Peyer's patch (tissue), 4 donors: ENCODE measurements at regions not wholly inside any gene's neighbourhood (a gene's known extent, or its start where the extent isn't known, plus 50 kb on each side); places are given as distances from the start of the nearest gene placed in this dataset.

Source experiments
- DNase-seq, 3 donors: peaks; one replicate each; pipeline ENCODE4 v3.0.0-alpha.2; 2017 to 2019
- H3K27ac ChIP-seq, 4 donors: fragments of 200-600 bp; sonication (generic); one replicate each; pipeline ENCODE4 v1.5.1; 2016 to 2019
- H3K27me3 ChIP-seq, 2 donors: fragments of 200-600 bp; sonication (generic); one replicate each; pipeline ENCODE4 v1.5.1; 2019
- H3K36me3 ChIP-seq, 3 donors: fragments of 200-600 bp; sonication (generic); one replicate each; pipeline ENCODE4 v1.5.1; 2016 to 2019
- H3K4me1 ChIP-seq, 4 donors: fragments of 200-600 bp; sonication (generic); one replicate each; pipeline ENCODE4 v1.5.1; 2016 to 2019
- H3K4me3 ChIP-seq, 4 donors: fragments of 200-600 bp; sonication (generic); 1 replicate in 3 of 4; 2 replicates in 1 of 4; pipeline ENCODE4 v1.5.1; 2016 to 2019; ENCODE audit warnings: mild to moderate bottlenecking in 1 of 4
- H3K9me3 ChIP-seq, 4 donors: fragments of 200-600 bp; sonication (generic); one replicate each; pipeline ENCODE4 v1.5.1; 2016 to 2019; ENCODE audit warnings: mild to moderate bottlenecking in 1 of 4
- POLR2A ChIP-seq, 2 donors: fragments of 450-650 bp; IDR thresholded peaks; one replicate each; pipeline ENCODE4 v1.5.1; 2017; ENCODE audit warnings: antibody characterized with exemption in 2 of 2, mild to moderate bottlenecking in 2 of 2, moderate library complexity in 2 of 2
- TF ChIP-seq, protein P1 (sequence below), 6 experiments: fragments of 450-650 bp in 4 of 6; fragments of 200-600 bp in 2 of 6; sonication (generic) in 1 of 6; IDR thresholded peaks; one replicate each; pipeline ENCODE4 v1.5.1; 2017 to 2019; ENCODE audit warnings: antibody characterized with exemption in 6 of 6, mild to moderate bottlenecking in 3 of 6, moderate library complexity in 1 of 6

DNA sequence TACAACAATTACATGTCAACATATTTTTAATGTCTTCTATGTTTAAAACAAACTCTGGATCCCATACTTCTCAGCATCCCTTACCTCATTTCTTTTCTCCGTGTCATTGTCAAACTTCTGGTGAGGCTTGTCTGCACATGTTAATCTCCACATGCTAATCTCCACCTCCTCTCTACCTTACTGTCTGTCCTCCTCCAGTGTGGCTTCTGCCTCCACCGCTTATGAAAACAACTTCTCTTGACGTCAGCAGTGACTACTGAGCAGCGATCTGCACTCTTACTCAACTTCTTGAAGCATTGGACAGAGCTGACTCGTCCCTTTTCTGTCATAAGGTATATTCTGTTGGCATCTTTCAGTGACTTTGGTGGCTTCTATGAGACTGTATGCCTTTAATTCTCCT, 338.2 kb upstream of the THRB start:
- H3K4me3 ChIP-seq, result no peak overlapping the region
- DNase-seq, result no peak
- TF ChIP-seq, protein P1, sequence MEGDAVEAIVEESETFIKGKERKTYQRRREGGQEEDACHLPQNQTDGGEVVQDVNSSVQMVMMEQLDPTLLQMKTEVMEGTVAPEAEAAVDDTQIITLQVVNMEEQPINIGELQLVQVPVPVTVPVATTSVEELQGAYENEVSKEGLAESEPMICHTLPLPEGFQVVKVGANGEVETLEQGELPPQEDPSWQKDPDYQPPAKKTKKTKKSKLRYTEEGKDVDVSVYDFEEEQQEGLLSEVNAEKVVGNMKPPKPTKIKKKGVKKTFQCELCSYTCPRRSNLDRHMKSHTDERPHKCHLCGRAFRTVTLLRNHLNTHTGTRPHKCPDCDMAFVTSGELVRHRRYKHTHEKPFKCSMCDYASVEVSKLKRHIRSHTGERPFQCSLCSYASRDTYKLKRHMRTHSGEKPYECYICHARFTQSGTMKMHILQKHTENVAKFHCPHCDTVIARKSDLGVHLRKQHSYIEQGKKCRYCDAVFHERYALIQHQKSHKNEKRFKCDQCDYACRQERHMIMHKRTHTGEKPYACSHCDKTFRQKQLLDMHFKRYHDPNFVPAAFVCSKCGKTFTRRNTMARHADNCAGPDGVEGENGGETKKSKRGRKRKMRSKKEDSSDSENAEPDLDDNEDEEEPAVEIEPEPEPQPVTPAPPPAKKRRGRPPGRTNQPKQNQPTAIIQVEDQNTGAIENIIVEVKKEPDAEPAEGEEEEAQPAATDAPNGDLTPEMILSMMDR (IDR thresholded peaks at IDR 0.05), result no peak
- no peak for TF ChIP-seq POLR2A (IDR thresholded peaks at IDR 0.05)

DNA sequence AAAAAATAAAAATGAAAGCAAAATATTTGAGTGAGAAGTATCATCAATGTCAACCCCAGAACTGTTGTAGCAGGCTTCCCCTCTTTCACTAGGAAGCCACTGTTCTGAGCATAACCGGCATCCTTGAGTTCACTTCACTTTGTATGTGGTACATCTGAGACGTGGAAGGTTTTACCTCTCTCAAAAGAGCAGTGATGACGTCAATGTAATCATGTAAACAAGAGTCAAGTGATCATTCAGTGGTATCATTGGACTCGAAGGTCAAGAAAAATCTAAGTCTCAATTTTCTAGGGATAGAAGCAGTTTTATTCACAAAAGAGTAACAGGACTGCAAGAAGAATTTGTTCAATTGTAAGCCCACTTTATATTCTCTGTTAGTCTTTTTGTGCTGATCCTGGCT, 339.8 kb upstream of the THRB start:
- no peak for TF ChIP-seq POLR2A (IDR thresholded peaks at IDR 0.05)
- TF ChIP-seq, protein P1 (IDR thresholded peaks at IDR 0.05), result no peak
- Histone ChIP-seq H3K4me3 (no peak overlapping the region), H3K36me3 (no peaks in the 10 kb centered on the region), H3K27ac (no peak overlapping the region), H3K4me1 (peaks cover 0 to 6% (median 0%) of the 10 kb centered on the region in 4 donors), H3K27me3 (peaks cover 0 to 5% of the 10 kb centered on the region in 2 donors), H3K9me3 (no peaks in the 10 kb centered on the region)
- DNase-seq, result no peak

More for the DNA sequence above, 338.2 kb upstream of the THRB start:
- Histone ChIP-seq H3K36me3 (no peaks in the 10 kb centered on the region), H3K4me1 (peaks cover 0 to 13% (median 0%) of the 10 kb centered on the region in 4 donors), H3K27ac (no peak overlapping the region), H3K27me3 (peaks cover 0 to 7% of the 10 kb centered on the region in 2 donors), H3K9me3 (no peaks in the 10 kb centered on the region)

DNA sequence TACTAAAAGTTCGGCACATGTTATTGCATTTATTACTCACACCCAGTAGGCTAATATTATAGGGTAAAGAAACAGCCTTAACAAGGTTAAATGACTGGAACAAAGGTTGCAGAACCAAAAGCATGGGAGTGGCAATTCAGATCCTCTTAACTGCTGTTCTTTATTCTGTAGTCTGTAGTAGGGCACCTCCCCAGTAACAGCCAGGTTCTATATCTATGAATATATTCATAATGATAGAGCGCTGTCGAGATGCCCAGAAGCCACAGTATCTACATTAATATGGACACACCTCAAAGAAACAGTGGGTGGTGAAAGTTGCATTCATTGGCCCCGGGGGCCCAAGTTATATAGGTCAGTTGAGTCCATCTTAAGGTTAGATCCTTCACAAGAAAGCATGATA, 340.9 kb upstream of the THRB start:
- no peak for DNase-seq
- no peaks in the 10 kb centered on the region for H3K9me3 ChIP-seq
- no peak for TF ChIP-seq POLR2A (IDR thresholded peaks at IDR 0.05)
- TF ChIP-seq, protein P1 (IDR thresholded peaks at IDR 0.05), result no peak
- no peaks in the 10 kb centered on the region for H3K36me3 ChIP-seq
- no peaks in the 10 kb centered on the region for H3K27me3 ChIP-seq
- H3K4me1 ChIP-seq, result no peaks in the 10 kb centered on the region
- no peak overlapping the region for H3K27ac ChIP-seq
- no peak overlapping the region for H3K4me3 ChIP-seq

GRCh38 chr3:24837601-24838000, 343.0 kb upstream of the THRB start:
- TF ChIP-seq, protein P1 (IDR thresholded peaks at IDR 0.05), result no peak
- no peak for TF ChIP-seq POLR2A (IDR thresholded peaks at IDR 0.05)
- Histone ChIP-seq H3K27ac (no peak overlapping the region), H3K27me3 (no peaks in the 10 kb centered on the region), H3K9me3 (no peaks in the 10 kb centered on the region), H3K4me1 (no peaks in the 10 kb centered on the region), H3K4me3 (no peak overlapping the region), H3K36me3 (no peaks in the 10 kb centered on the region)
- no peak for DNase-seq

DNA sequence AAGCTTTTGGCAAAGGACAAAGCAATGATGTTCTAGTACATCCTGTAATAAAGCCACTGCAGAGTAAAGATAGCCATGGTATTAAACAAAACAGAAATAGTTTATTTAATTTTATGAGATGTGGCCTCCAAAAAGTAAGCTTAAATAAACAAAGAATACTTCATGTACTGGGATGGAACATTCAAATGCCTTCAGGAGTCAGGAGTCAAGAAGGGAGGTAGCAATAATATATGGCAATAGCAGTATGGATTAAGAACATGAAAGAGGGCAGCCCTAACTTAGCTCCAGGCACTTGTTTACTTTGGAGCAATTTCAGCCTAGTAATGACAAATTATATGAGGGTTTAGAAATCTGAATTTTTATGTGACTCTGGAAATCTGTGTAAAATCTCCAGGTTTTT, 343.9 kb upstream of the THRB start:
- no peak for DNase-seq
- Histone ChIP-seq H3K27ac (no peak overlapping the region), H3K9me3 (no peaks in the 10 kb centered on the region), H3K4me3 (no peak overlapping the region), H3K36me3 (no peaks in the 10 kb centered on the region), H3K27me3 (no peaks in the 10 kb centered on the region), H3K4me1 (no peaks in the 10 kb centered on the region)
- TF ChIP-seq POLR2A (IDR thresholded peaks at IDR 0.05), result no peak

DNA sequence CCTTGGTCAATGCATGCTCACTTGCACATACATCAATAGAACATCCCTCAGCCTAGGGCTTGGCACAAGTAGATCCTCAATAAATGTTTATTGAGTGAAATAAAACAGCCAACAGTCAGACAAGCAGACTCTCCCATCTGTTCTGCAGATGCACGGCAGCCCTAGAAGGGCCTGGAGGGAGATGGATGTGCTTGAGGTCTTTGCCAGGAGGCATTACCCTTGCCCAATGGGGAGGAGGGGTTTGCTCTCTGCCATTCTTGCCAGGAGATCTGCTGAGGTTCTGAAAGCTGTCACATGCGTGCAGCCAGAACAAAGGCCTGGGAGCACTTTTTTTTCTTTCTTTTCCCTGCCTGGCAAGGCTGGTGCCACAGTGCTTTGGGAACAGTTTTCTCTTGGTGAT, 349.3 kb upstream of the THRB start:
- H3K4me1 ChIP-seq, result no peaks in the 10 kb centered on the region
- no peaks in the 10 kb centered on the region for H3K36me3 ChIP-seq
- no peak overlapping the region for H3K4me3 ChIP-seq
- H3K9me3 ChIP-seq, result no peaks in the 10 kb centered on the region
- no peak overlapping the region for H3K27ac ChIP-seq
- TF ChIP-seq, protein P1 (IDR thresholded peaks at IDR 0.05), result no peak
- no peak for TF ChIP-seq POLR2A (IDR thresholded peaks at IDR 0.05)
- DNase-seq, result no peak
- no peaks in the 10 kb centered on the region for H3K27me3 ChIP-seq
